ENCODE measurements at regions not wholly inside any gene's neighbourhood (a gene's known extent, or its start where the extent isn't known, plus 50 kb on each side); places are given as distances from the start of the nearest gene placed in this dataset.

DNA sequence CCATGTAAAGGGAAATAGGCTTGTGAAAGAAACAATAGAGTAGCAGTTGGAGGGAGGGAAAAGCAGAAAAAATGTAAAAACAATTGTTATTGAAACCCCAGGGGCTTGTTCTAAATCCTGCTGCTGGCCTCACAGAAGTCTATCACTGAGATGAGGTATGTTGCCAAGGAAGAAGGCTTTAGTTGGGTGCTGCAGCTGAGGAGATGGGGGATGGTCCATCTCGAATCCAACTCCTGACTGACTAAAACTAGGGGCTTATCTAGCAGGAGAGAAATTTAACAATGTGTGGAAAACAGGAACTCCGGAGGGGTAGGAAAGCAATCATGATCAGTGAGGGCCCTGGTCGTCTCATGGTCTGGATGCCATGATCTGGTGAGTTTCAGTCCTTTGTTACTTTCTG, 225.0 kb upstream of the EXOC2 start:
- TF ChIP-seq, protein P1, sequence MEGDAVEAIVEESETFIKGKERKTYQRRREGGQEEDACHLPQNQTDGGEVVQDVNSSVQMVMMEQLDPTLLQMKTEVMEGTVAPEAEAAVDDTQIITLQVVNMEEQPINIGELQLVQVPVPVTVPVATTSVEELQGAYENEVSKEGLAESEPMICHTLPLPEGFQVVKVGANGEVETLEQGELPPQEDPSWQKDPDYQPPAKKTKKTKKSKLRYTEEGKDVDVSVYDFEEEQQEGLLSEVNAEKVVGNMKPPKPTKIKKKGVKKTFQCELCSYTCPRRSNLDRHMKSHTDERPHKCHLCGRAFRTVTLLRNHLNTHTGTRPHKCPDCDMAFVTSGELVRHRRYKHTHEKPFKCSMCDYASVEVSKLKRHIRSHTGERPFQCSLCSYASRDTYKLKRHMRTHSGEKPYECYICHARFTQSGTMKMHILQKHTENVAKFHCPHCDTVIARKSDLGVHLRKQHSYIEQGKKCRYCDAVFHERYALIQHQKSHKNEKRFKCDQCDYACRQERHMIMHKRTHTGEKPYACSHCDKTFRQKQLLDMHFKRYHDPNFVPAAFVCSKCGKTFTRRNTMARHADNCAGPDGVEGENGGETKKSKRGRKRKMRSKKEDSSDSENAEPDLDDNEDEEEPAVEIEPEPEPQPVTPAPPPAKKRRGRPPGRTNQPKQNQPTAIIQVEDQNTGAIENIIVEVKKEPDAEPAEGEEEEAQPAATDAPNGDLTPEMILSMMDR (IDR thresholded peaks at IDR 0.05), result no peak
- TF ChIP-seq POLR2AphosphoS5 (IDR thresholded peaks at IDR 0.05), result no peak
- no peak for TF ChIP-seq POLR2A (IDR thresholded peaks at IDR 0.05)
- TF ChIP-seq EP300 (IDR thresholded peaks at IDR 0.05), result no peak
- no peak overlapping the region for H3K27ac ChIP-seq
- no peaks in the 10 kb centered on the region for H3K27me3 ChIP-seq
- H3K9me3 ChIP-seq, result peaks cover 0 to 26% (median 0%) of the 10 kb centered on the region in 3 donors
- ATAC-seq, result no peak
- 85 to 100% methylated on average over 2 to 3 of the region's 3 CpGs for WGBS, 2 donors (ENCODE audit: low coverage in 1 of 2)
- no peak overlapping the region for H3K4me3 ChIP-seq
- no peaks in the 10 kb centered on the region for H3K36me3 ChIP-seq
- peaks cover 0 to 8% (median 0%) of the 10 kb centered on the region in 3 donors for H3K4me1 ChIP-seq

DNA sequence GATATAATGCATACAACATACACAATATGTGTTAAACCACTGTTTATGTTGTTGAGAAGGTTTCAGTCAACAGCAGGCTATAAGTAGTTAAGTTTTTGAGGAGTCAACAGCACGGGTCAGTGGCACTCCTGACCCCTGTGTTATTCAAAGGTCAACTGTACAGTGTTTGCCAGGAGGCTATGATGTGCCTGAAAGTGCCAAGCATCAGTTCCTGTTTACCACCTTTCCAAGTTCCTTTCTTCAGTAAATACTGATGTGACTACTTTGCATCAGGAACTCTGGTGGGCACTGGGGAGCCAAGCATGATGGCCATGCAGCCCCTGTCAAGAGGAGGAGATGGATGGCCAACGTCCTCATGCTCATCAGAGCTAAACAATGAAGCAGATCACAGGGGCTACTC, 224.4 kb upstream of the EXOC2 start:
- TF ChIP-seq EP300 (IDR thresholded peaks at IDR 0.05) (no peak), POLR2AphosphoS5 (IDR thresholded peaks at IDR 0.05) (no peak), POLR2A (IDR thresholded peaks at IDR 0.05) (no peak)
- TF ChIP-seq, protein P1 (IDR thresholded peaks at IDR 0.05), result no peak
- H3K4me3 ChIP-seq, result no peak overlapping the region
- 0 to 29% methylated on average over 1 of the region's 2 CpGs for WGBS, 2 donors (ENCODE audit: low coverage in 1 of 2)
- H3K9me3 ChIP-seq, result peaks cover 0 to 21% (median 0%) of the 10 kb centered on the region in 3 donors
- no peak for ATAC-seq
- H3K27me3 ChIP-seq, result no peaks in the 10 kb centered on the region
- H3K27ac ChIP-seq, result no peak overlapping the region
- no peaks in the 10 kb centered on the region for H3K36me3 ChIP-seq
- H3K4me1 ChIP-seq, result peaks cover 0 to 15% (median 0%) of the 10 kb centered on the region in 3 donors

DNA sequence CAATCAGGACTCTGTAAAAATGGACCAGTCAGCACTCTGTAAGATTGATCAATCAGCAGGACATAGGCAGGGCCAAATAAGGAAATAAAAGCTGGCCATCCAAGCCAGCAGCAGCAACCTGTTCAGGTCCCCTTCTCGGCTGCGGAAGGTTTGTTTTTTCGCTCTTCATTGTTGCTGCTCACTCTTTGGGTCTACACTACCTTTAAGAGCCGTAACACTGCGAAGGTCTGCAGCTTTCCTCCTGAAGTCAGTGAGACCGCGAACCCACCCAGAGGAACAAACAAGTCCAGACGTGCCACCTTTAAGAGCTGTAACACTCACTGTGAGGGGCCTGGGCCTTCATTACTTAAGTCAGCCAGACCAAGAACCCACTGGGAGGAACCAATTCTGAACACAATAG, 223.2 kb upstream of the EXOC2 start:
- Histone ChIP-seq H3K9me3 (peaks cover 0 to 10% (median 0%) of the 10 kb centered on the region in 3 donors), H3K4me3 (no peak overlapping the region), H3K36me3 (no peaks in the 10 kb centered on the region), H3K27ac (no peak overlapping the region), H3K27me3 (no peaks in the 10 kb centered on the region), H3K4me1 (peaks cover 0 to 18% (median 0%) of the 10 kb centered on the region in 3 donors)
- TF ChIP-seq EP300 (IDR thresholded peaks at IDR 0.05) (no peak), POLR2AphosphoS5 (IDR thresholded peaks at IDR 0.05) (no peak), POLR2A (IDR thresholded peaks at IDR 0.05) (no peak)
- TF ChIP-seq, protein P1 (IDR thresholded peaks at IDR 0.05), result no peak
- 100% methylated on average over 3 of the region's 8 CpGs; no CpG with 5 or more reads in 1 of the 2 donors for WGBS, 2 donors (ENCODE audit: low coverage in 1 of 2)
- no peak for ATAC-seq

DNA sequence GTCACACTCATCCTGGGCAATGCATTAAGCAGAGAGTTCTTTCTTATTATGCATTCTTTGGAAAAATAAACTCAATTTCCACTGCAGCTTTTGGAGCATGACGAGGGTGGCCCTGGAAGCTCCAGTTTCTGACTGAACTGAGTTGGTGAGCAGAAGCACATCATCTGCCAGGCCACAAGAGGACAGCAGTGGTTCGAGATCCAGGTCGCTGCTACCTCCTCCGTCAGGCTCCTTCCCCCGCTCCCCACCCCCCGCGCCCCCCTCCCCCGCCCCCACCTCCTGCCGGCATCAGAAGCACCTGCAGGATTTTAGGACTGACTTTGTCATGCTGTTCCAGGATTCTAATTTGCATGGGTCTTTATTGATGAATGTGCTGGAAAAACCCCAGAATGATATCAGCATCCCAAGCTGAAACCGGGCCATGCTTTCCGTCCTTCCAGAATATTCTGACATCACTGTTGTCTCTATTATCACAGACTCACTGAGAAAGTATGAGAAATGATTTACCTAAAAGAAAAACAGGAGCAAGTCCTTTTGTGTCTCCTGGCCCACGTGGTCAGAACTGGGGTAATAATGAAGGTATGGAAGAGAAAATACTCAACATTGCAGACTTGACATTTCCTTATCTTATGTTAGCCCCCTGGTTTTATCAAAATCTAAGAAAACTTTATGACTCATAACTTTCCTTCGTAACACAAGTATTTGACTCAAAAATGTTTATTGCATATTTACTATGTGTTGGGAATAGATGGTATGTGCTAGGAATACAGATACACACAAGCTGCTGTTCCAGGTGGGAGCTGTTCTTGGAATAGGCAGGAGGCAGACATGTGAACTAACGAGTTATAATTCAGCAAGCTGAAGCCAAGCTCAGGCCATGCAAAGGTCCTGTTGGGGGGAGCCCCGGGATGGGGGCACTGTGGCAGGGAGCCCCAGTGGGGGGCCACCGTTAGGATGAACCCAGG, 220.2 kb upstream of the EXOC2 start:
- peak; percentile 69 for ATAC-seq
- no peak overlapping the region for H3K27ac ChIP-seq
- TF ChIP-seq, protein P1 (IDR thresholded peaks at IDR 0.05), result peak; percentile 39 to 79 (median 56)
- TF ChIP-seq POLR2A (IDR thresholded peaks at IDR 0.05), result no peak

More for the DNA sequence above, 220.2 kb upstream of the EXOC2 start:
- Histone ChIP-seq H3K9me3 (no peaks in the 10 kb centered on the region), H3K4me1 (peaks cover 0 to 18% (median 0%) of the 10 kb centered on the region in 3 donors), H3K4me3 (no peak overlapping the region), H3K27me3 (no peaks in the 10 kb centered on the region), H3K36me3 (no peaks in the 10 kb centered on the region)
- 11 to 17% methylated on average over 7 to 9 of the region's 16 CpGs for WGBS, 2 donors (ENCODE audit: low coverage in 1 of 2)
